Ishikawa (cell line): ENCODE measurements at regions not wholly inside any gene's neighbourhood (a gene's known extent, or its start where the extent isn't known, plus 50 kb on each side); places are given as distances from the start of the nearest gene placed in this dataset.

Experiments
- EP300 ChIP-seq: IDR thresholded peaks from 2 replicates; pipeline ENCODE4 v1.6.1; 2012; ENCODE audit warnings: borderline replicate concordance
- FOXM1 ChIP-seq: IDR thresholded peaks from 2 replicates; pipeline ENCODE4 v1.6.1; 2012; ENCODE audit warnings: low read depth, borderline replicate concordance
- NFIC ChIP-seq: IDR thresholded peaks from 2 replicates; pipeline ENCODE4 v1.6.1; 2012
- RAD21 ChIP-seq: IDR thresholded peaks from 2 replicates; pipeline ENCODE4 v1.6.1; 2012; ENCODE audit warnings: low read depth
- TF ChIP-seq, protein P1 (sequence below): IDR thresholded peaks from 2 replicates; pipeline ENCODE4 v1.6.1; 2012

DNA sequence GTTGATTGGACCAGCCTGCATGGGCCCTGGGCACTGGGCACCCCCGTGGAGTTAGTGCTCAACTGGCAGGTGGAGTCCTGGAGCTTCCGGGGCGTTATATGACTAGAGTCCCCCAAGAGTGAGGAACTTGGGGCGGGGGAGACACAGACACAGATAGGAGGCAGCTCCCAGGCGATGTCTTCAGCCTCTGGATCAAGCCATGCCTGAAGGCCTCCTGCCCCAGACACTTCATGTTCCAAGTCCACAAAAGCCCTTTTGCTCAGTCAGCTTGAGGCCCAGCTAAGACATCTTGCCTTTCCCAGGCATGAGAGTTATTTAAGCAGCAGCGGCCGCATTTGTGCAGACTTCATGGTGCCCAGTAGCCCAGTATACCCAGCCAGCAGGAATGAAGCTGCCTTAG is 136.6 kb upstream of the CIBAR2 start:
- no peak for TF ChIP-seq RAD21
- TF ChIP-seq NFIC = no peak
- no peak for TF ChIP-seq EP300
- no peak for TF ChIP-seq FOXM1
- TF ChIP-seq, protein P1, sequence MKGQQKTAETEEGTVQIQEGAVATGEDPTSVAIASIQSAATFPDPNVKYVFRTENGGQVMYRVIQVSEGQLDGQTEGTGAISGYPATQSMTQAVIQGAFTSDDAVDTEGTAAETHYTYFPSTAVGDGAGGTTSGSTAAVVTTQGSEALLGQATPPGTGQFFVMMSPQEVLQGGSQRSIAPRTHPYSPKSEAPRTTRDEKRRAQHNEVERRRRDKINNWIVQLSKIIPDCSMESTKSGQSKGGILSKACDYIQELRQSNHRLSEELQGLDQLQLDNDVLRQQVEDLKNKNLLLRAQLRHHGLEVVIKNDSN = no peak
